H1 (cell line): ENCODE measurements at regions not wholly inside any gene's neighbourhood (a gene's known extent, or its start where the extent isn't known, plus 50 kb on each side); places are given as distances from the start of the nearest gene placed in this dataset.
A peak's percentile ranks its signal among the peaks of the same experiment; 100 is the strongest.

Source experiments
- CTCF ChIA-PET: fragments of 300-600 bp; sonication (Branson Sonifier 250); formaldehyde crosslinking; loops from one replicate; lab custom pipeline; 2021; ENCODE audit not compliant: partially characterized antibody; lab: Charles Lee
- POLR2A ChIA-PET: fragments of 300-600 bp; sonication (Branson Sonifier 250); formaldehyde crosslinking; loops from one replicate; lab custom pipeline; 2021; ENCODE audit warnings: inconsistent platforms; ENCODE audit not compliant: partially characterized antibody; lab: Charles Lee
- DNase-seq, 2 experiments: peaks; one replicate each; pipeline versions ENCODE4 v3.0.0 to v3.0.0-alpha.2; 2010 to 2022; ENCODE audit warnings: low spot score in 2 of 2, low read depth in 1 of 2, mixed read lengths in 1 of 2
- FAIRE-seq: peaks from 2 replicates; lab custom pipeline; 2011; peaks lifted over from hg19 to GRCh38; lab: Jason Lieb, UNC
- H2AFZ ChIP-seq: 2 replicates; pipeline ENCODE4 v1.8.1; 2012; ENCODE audit warnings: low read length, inconsistent platforms
- H2AK5ac ChIP-seq: 2 replicates; pipeline ENCODE4 v1.6.1; 2013; ENCODE audit warnings: low read depth, low read length
- H2BK120ac ChIP-seq: replicated peaks from 2 replicates; pipeline ENCODE3; 2013; ENCODE audit warnings: low read depth, low read length, inconsistent platforms
- H2BK12ac ChIP-seq: 2 replicates; pipeline ENCODE4 v1.6.1; 2013; ENCODE audit warnings: low read depth, low read length
- H2BK15ac ChIP-seq: 2 replicates; pipeline ENCODE4 v1.6.1; 2013; ENCODE audit warnings: low read length
- H2BK20ac ChIP-seq: 2 replicates; pipeline ENCODE4 v1.6.1; 2013; ENCODE audit warnings: low read length
- H2BK5ac ChIP-seq: 2 replicates; pipeline ENCODE4 v1.6.1; 2013; ENCODE audit warnings: low read depth, low read length
- H3K14ac ChIP-seq: 2 replicates; pipeline ENCODE4 v1.6.1; 2013; ENCODE audit warnings: inconsistent platforms; ENCODE audit not compliant: insufficient read length
- H3K18ac ChIP-seq: 2 replicates; pipeline ENCODE4 v1.6.1; 2013; ENCODE audit warnings: low read length; ENCODE audit errors: extremely low read depth
- H3K23ac ChIP-seq: 2 replicates; pipeline ENCODE4 v1.6.1; 2013; ENCODE audit warnings: inconsistent platforms; ENCODE audit not compliant: insufficient read length
- H3K23me2 ChIP-seq: 2 replicates; pipeline ENCODE4 v1.6.1; 2013; ENCODE audit warnings: low read depth, low read length
- H3K27ac ChIP-seq: 2 replicates; pipeline ENCODE4 v1.6.1; 2011; ENCODE audit warnings: low read depth, low read length, inconsistent platforms
- H3K27me3 ChIP-seq, 4 experiments: replicated peaks in 1 of 4; 1 replicate in 1 of 4; 2 replicates in 3 of 4; pipeline versions ENCODE4 v1.6.1 to v1.8.1; 2011 to 2013; ENCODE audit warnings: low read length in 3 of 4, mild to moderate bottlenecking in 3 of 4, inconsistent platforms in 2 of 4, mixed read lengths in 2 of 4, moderate library complexity in 1 of 4; ENCODE audit not compliant: control insufficient read depth in 3 of 4, insufficient read depth in 3 of 4; ENCODE audit errors: extremely low read depth in 1 of 4
- H3K36me3 ChIP-seq, 4 experiments: 2 replicates each; pipeline versions ENCODE4 v1.6.1 to v1.8.1; 2011 to 2013; ENCODE audit warnings: mild to moderate bottlenecking in 4 of 4, low read length in 3 of 4, moderate library complexity in 2 of 4, control low read depth in 1 of 4, inconsistent platforms in 1 of 4; ENCODE audit not compliant: insufficient read depth in 4 of 4, control insufficient read depth in 2 of 4
- H3K4ac ChIP-seq: replicated peaks from 2 replicates; pipeline ENCODE3; 2013; ENCODE audit warnings: low read length, low read depth, mixed read lengths, inconsistent platforms; ENCODE audit not compliant: insufficient read length
- H3K4me1 ChIP-seq, 4 experiments: replicated peaks in 1 of 4; 1 replicate in 1 of 4; 2 replicates in 3 of 4; pipeline versions ENCODE4 v1.6.1 to v1.8.1; 2011 to 2013; ENCODE audit warnings: low read length in 3 of 4, inconsistent platforms in 2 of 4, mixed read lengths in 1 of 4; ENCODE audit not compliant: insufficient read depth in 4 of 4, control insufficient read depth in 3 of 4
- H3K4me2 ChIP-seq, 2 experiments: 2 replicates each; pipeline versions ENCODE4 v1.6.1 to v1.8.1; 2011 to 2013; ENCODE audit warnings: low read depth in 2 of 2, low read length in 2 of 2, control low read depth in 1 of 2, inconsistent platforms in 1 of 2, mild to moderate bottlenecking in 1 of 2; ENCODE audit not compliant: insufficient read depth in 1 of 2
- H3K4me3 ChIP-seq, 4 experiments: fragments of 200-600, 300-600 bp in 1 of 4; sonication (generic), shearing (Covaris generic), sonication (Bioruptor Twin) in 1 of 4; 2 replicates each; pipeline versions ENCODE4 v1.5.1 to v1.8.1; 2011 to 2016; ENCODE audit warnings: low read length in 4 of 4, low read depth in 3 of 4, control low read depth in 2 of 4, inconsistent platforms in 2 of 4, mild to moderate bottlenecking in 2 of 4, mixed read lengths in 1 of 4, moderate library complexity in 1 of 4; ENCODE audit not compliant: insufficient read depth in 2 of 4; ENCODE audit errors: extremely low read depth in 1 of 4
- H3K56ac ChIP-seq: replicated peaks from 2 replicates; pipeline ENCODE3; 2013; ENCODE audit warnings: low read depth, mild to moderate bottlenecking, mixed read lengths, low read length, inconsistent platforms; ENCODE audit not compliant: insufficient read length
- H3K79me1 ChIP-seq: 2 replicates; pipeline ENCODE4 v1.6.1; 2013; ENCODE audit warnings: low read depth, low read length, control low read depth
- H3K79me2 ChIP-seq, 2 experiments: 2 replicates each; pipeline versions ENCODE4 v1.6.1 to v1.8.1; 2012 to 2013; ENCODE audit warnings: low read length in 2 of 2, mild to moderate bottlenecking in 2 of 2, inconsistent platforms in 1 of 2; ENCODE audit not compliant: insufficient read depth in 2 of 2, control insufficient read depth in 1 of 2
- H3K9ac ChIP-seq, 4 experiments: replicated peaks in 1 of 4; 1 replicate in 1 of 4; 2 replicates in 3 of 4; pipeline versions ENCODE4 v1.6.1 to v1.8.1; 2011 to 2013; ENCODE audit warnings: low read depth in 3 of 4, low read length in 3 of 4, control low read depth in 2 of 4, mild to moderate bottlenecking in 2 of 4, moderate library complexity in 2 of 4, inconsistent platforms in 1 of 4; ENCODE audit errors: extremely low read depth in 1 of 4
- H3K9me3 ChIP-seq, 2 experiments: 2 replicates each; pipeline versions ENCODE4 v1.6.1 to v1.8.1; 2012 to 2013; ENCODE audit warnings: mild to moderate bottlenecking in 2 of 2, moderate library complexity in 2 of 2, control low read depth in 1 of 2, inconsistent platforms in 1 of 2, low read depth in 1 of 2, low read length in 1 of 2, mixed read lengths in 1 of 2; ENCODE audit not compliant: insufficient read depth in 2 of 2
- H4K20me1 ChIP-seq, 2 experiments: replicated peaks in 1 of 2; 2 replicates each; pipeline versions ENCODE3 to v1.8.1; 2011 to 2013; ENCODE audit warnings: inconsistent platforms in 2 of 2, low read length in 2 of 2, mild to moderate bottlenecking in 1 of 2; ENCODE audit not compliant: insufficient read depth in 2 of 2, control insufficient read depth in 1 of 2
- H4K5ac ChIP-seq: 2 replicates; pipeline ENCODE4 v1.6.1; 2013; ENCODE audit warnings: low read length, low read depth, mixed read lengths, inconsistent platforms; ENCODE audit not compliant: insufficient read length
- H4K8ac ChIP-seq: 2 replicates; pipeline ENCODE4 v1.8.0; 2013; ENCODE audit warnings: mild to moderate bottlenecking, moderate library complexity, low read length, inconsistent platforms; ENCODE audit not compliant: insufficient read depth; ENCODE audit errors: extremely low read depth
- H4K91ac ChIP-seq: replicated peaks from 2 replicates; pipeline ENCODE3; 2013; ENCODE audit warnings: low read length, mixed read lengths, inconsistent platforms; ENCODE audit not compliant: insufficient read length
- ATF2 ChIP-seq: IDR thresholded peaks from 2 replicates; pipeline ENCODE4 v1.6.1; 2012; ENCODE audit warnings: low read length, inconsistent platforms
- BACH1 ChIP-seq: IDR thresholded peaks from 2 replicates; pipeline ENCODE4 v1.6.1; 2012; ENCODE audit warnings: low read length, improper control_type of control experiment
- BRCA1 ChIP-seq: IDR thresholded peaks from 2 replicates; pipeline ENCODE4 v1.6.1; 2012; ENCODE audit warnings: low read depth, low read length, improper control_type of control experiment
- CHD2 ChIP-seq: IDR thresholded peaks from 2 replicates; pipeline ENCODE4 v1.6.1; 2012; ENCODE audit warnings: low read length, improper control_type of control experiment
- EZH2 ChIP-seq: fragments of 200-600 bp; sonication (generic); IDR thresholded peaks from 2 replicates; pipeline ENCODE4 v1.7.1; 2012; ENCODE audit warnings: low read depth, mild to moderate bottlenecking, moderate library complexity, low read length, inconsistent platforms; ENCODE audit not compliant: severe bottlenecking
- FOSL1 ChIP-seq: IDR thresholded peaks from 2 replicates; pipeline ENCODE4 v1.6.1; 2011; ENCODE audit warnings: mild to moderate bottlenecking, low read depth, low read length, moderate library complexity; ENCODE audit not compliant: insufficient read depth
- GTF2F1 ChIP-seq: IDR thresholded peaks from 2 replicates; pipeline ENCODE4 v1.6.1; 2012; ENCODE audit warnings: low read depth, low read length, improper control_type of control experiment, borderline replicate concordance
- HDAC2 ChIP-seq, 2 experiments: fragments of 300-600 bp in 1 of 2; sonication (generic) in 1 of 2; IDR thresholded peaks; 2 replicates each; pipeline ENCODE4 v1.6.1; 2011 to 2012; ENCODE audit warnings: low read depth in 2 of 2, low read length in 2 of 2, mild to moderate bottlenecking in 2 of 2, moderate library complexity in 2 of 2, borderline replicate concordance in 1 of 2, inconsistent platforms in 1 of 2
- NRF1 ChIP-seq: IDR thresholded peaks from 2 replicates; pipeline ENCODE4 v1.6.1; 2011; ENCODE audit warnings: mild to moderate bottlenecking, low read depth, low read length, improper control_type of control experiment
- SIRT6 ChIP-seq: IDR thresholded peaks from one replicate; pipeline ENCODE4 v1.7.1; 2012; ENCODE audit warnings: low read length, inconsistent platforms
- SP2 ChIP-seq: IDR thresholded peaks from 2 replicates; pipeline ENCODE4 v1.6.1; 2012; ENCODE audit warnings: mild to moderate bottlenecking, low read length, inconsistent platforms
- TAF1 ChIP-seq: IDR thresholded peaks from 2 replicates; pipeline ENCODE4 v1.6.1; 2011; ENCODE audit warnings: mild to moderate bottlenecking, low read depth, low read length
- YY1 ChIP-seq: IDR thresholded peaks from 2 replicates; pipeline ENCODE4 v1.6.1; 2011; ENCODE audit warnings: low read depth, mild to moderate bottlenecking, low read length
- ZNF274 ChIP-seq: IDR thresholded peaks from 2 replicates; pipeline ENCODE4 v1.7.0; 2012; ENCODE audit warnings: low read length, borderline replicate concordance; ENCODE audit errors: extremely low read depth
- WGBS, 2 experiments: shearing (Covaris generic) in 1 of 2; methylation state at CpG; one replicate each; pipeline versions ENCODE4 v1.1.6 to v1.1.7; 2013 to 2015; ENCODE audit warnings: low lambda C conversion rate in 2 of 2, mixed read lengths in 2 of 2, inconsistent platforms in 1 of 2, low coverage in 1 of 2, missing lambda C conversion rate in 1 of 2; ENCODE audit not compliant: insufficient replicate concordance in 2 of 2, insufficient coverage in 1 of 2, insufficient read length in 1 of 2; ENCODE audit errors: extremely low coverage in 1 of 2, missing lambda C conversion rate in 1 of 2; 5-methylcytosine and 5-hydroxymethylcytosine counted together

DNA sequence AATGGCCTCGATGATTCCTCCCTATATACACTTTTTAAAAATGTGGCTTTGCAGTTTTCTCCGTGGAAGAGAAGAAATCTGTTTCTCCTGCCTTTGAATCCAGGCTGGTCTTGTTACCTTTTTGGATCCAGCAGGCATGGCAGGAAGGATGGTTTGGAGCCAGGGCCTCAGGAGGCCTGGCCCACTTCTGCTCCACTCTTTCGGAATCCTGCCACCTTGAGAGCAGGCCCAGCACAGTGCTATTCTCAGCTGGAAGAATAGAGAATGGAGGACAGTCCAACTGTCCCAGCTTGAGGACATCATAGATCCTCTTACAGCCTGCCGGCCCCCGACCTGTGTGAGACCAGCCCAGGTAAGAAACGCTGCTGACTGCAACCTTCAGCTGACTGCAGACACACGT lies 421.5 kb downstream of the FUT8 start:
- H2AFZ ChIP-seq: no peak overlapping the region
- H3K4ac ChIP-seq: no peak overlapping the region
- H3K18ac ChIP-seq: no peak overlapping the region
- ChIA-PET CTCF (interaction anchor here (0.7 to 3.7 kb wide), 11 partner anchors 9 to 418 kb away, joined by 3 to 34 read pairs (median 4); no protein-coding TSS in a partner anchor), POLR2A (no interaction called here)
- H4K8ac ChIP-seq: no peak overlapping the region
- no peak overlapping the region for H3K4me3 ChIP-seq
- H2BK12ac ChIP-seq: peak overlapping the region; percentile 64; the same call in 1 of the 2 replicates
- no peak overlapping the region; the same call in 1 of the 2 replicates for H2BK5ac ChIP-seq
- no peaks in the 10 kb centered on the region for H3K36me3 ChIP-seq
- H3K79me2 ChIP-seq: no peaks in the 10 kb centered on the region
- no peaks in the 10 kb centered on the region for H3K9me3 ChIP-seq
- peak overlapping the region; percentile 8 for H4K91ac ChIP-seq
- peak overlapping the region; percentile 12; the same call in 1 of the 2 replicates for H2BK15ac ChIP-seq
- no peak overlapping the region for H3K9ac ChIP-seq
- H4K5ac ChIP-seq: no peak overlapping the region
- no peak overlapping the region for H3K27ac ChIP-seq
- H2BK120ac ChIP-seq: no peak overlapping the region
- H2BK20ac ChIP-seq: no peak overlapping the region
- FAIRE-seq (no peak), DNase-seq (no peak)
- no peak overlapping the region for H3K4me2 ChIP-seq
- H3K79me1 ChIP-seq: no peaks in the 10 kb centered on the region
- no peaks in the 10 kb centered on the region for H3K23me2 ChIP-seq
- H3K14ac ChIP-seq: no peak overlapping the region
- no peaks in the 10 kb centered on the region for H3K27me3 ChIP-seq
- 98% methylated on average over 7 of the region's 7 CpGs; no CpG with 5 or more reads in 1 of the 2 experiments for WGBS, 2 experiments
- no peaks in the 10 kb centered on the region for H4K20me1 ChIP-seq
- no peak overlapping the region for H3K23ac ChIP-seq
- H2AK5ac ChIP-seq: no peak overlapping the region
- H3K56ac ChIP-seq: no peak overlapping the region
- H3K4me1 ChIP-seq: peaks cover 4 to 17% (median 6%) of the 10 kb centered on the region in 4 experiments; a peak in 6 of 7 replicates
- TF ChIP-seq HDAC2 (IDR thresholded peaks at IDR 0.05; ENCODE audit: borderline replicate concordance in 1 of 2, low read depth in 2 of 2, low read length in 2 of 2): no peak
- TF ChIP-seq YY1: no peak
- TF ChIP-seq BRCA1: no peak
- TF ChIP-seq GTF2F1: no peak
- TF ChIP-seq SIRT6: no peak
- no peak for TF ChIP-seq SP2
- no peak for TF ChIP-seq BACH1
- no peak for TF ChIP-seq ATF2
- no peak for TF ChIP-seq TAF1
- no peak for TF ChIP-seq CHD2
- TF ChIP-seq ZNF274: no peak
- TF ChIP-seq EZH2: no peak
- no peak for TF ChIP-seq NRF1
- TF ChIP-seq FOSL1: no peak
